Body of pancreas (tissue), 4 donors: ENCODE measurements at regions not wholly inside any gene's neighbourhood (a gene's known extent, or its start where the extent isn't known, plus 50 kb on each side); places are given as distances from the start of the nearest gene placed in this dataset.

Experiments used
- ATAC-seq: fragments of 150-250 bp; one replicate; pipeline ENCODE4 v1.9.1; 2016
- DNase-seq, 4 donors: peaks; one replicate each; pipeline ENCODE4 v3.0.0-alpha.2; 2019
- H3K27ac ChIP-seq, 4 donors: fragments of 200-600 bp; sonication (generic); 1 replicate in 3 of 4; 2 replicates in 1 of 4; pipeline versions ENCODE4 v1.5.1 to v1.6.1; 2016 to 2019; ENCODE audit warnings: mild to moderate bottlenecking in 1 of 4, mixed read lengths in 1 of 4, moderate library complexity in 1 of 4
- H3K27me3 ChIP-seq, 2 donors: fragments of 200-600 bp; sonication (generic); one replicate each; pipeline ENCODE4 v1.6.0; 2016; ENCODE audit warnings: mild to moderate bottlenecking in 1 of 2
- H3K36me3 ChIP-seq, 2 donors: fragments of 200-600 bp; sonication (generic); replicated peaks in 1 of 2; 2 replicates each; pipeline ENCODE4 v1.5.1; 2016; ENCODE audit warnings: low read depth in 2 of 2; ENCODE audit not compliant: insufficient read depth in 1 of 2
- H3K4me1 ChIP-seq: fragments of 200-600 bp; sonication (generic); one replicate; pipeline ENCODE4 v1.6.0; 2016
- H3K4me3 ChIP-seq, 2 donors: fragments of 200-600 bp; sonication (generic); 1 replicate in 1 of 2; 2 replicates in 1 of 2; pipeline ENCODE4 v1.5.1; 2016 to 2019
- H3K9me3 ChIP-seq, 3 donors: fragments of 200-600 bp; sonication (generic); 1 replicate in 2 of 3; 2 replicates in 1 of 3; pipeline ENCODE4 v1.5.1; 2016
- CTCF ChIP-seq, 7 experiments: fragments of 450-650 bp in 4 of 7; fragments of 200-600 bp in 3 of 7; sonication (generic) in 3 of 7; IDR thresholded peaks; one replicate each; pipeline ENCODE4 v1.5.1; 2016 to 2019; ENCODE audit warnings: antibody characterized with exemption in 7 of 7
- POLR2A ChIP-seq, 3 donors: fragments of 450-650 bp; IDR thresholded peaks; one replicate each; pipeline ENCODE4 v1.6.1; 2016; ENCODE audit warnings: antibody characterized with exemption in 3 of 3, mild to moderate bottlenecking in 2 of 3
- WGBS, 2 donors: methylation state at CpG; one replicate each; pipeline ENCODE4 v1.1.5; 2017; 5-methylcytosine and 5-hydroxymethylcytosine counted together
- intact Hi-C: fragments of 100-400 bp; cut with DNase I; formaldehyde crosslinking; loops from one replicate; pipeline ENCODE4 v1.15.1; 2023

GRCh38 chr2:234550056-234550455 is 53.2 kb upstream of the ARL4C start:
- Histone ChIP-seq H3K27ac (no peak overlapping the region), H3K4me3 (no peak overlapping the region), H3K36me3 (no peaks in the 10 kb centered on the region), H3K9me3 (no peaks in the 10 kb centered on the region), H3K27me3 (no peaks in the 10 kb centered on the region), H3K4me1 (peaks cover 3% of the 10 kb centered on the region)
- ATAC-seq (no peak), DNase-seq (no peak)
- 67 to 73% methylated on average over 7 of the region's 7 CpGs for WGBS, 2 donors
- TF ChIP-seq POLR2A (IDR thresholded peaks at IDR 0.05) = no peak
- no peak for TF ChIP-seq CTCF (IDR thresholded peaks at IDR 0.05)
- intact Hi-C loops = loop anchor here (5.0 kb wide), 1 partner anchor 557 kb away; no protein-coding TSS in a partner anchor

- ATAC-seq (no peak), DNase-seq (peak in 1 of 4 donors; percentile 13)
- no peak overlapping the region for H3K27ac ChIP-seq
- no peaks in the 10 kb centered on the region for H3K9me3 ChIP-seq
- H3K4me1 ChIP-seq = peaks cover 6% of the 10 kb centered on the region
- H3K27me3 ChIP-seq = no peaks in the 10 kb centered on the region
- TF ChIP-seq POLR2A (IDR thresholded peaks at IDR 0.05) (no peak), CTCF (IDR thresholded peaks at IDR 0.05) (no peak)
- intact Hi-C loops = loop anchor here (10.0 kb wide), 1 partner anchor 414 kb away; no protein-coding TSS in a partner anchor
- no peak overlapping the region for H3K4me3 ChIP-seq
- H3K36me3 ChIP-seq = no peaks in the 10 kb centered on the region
- 64 to 66% methylated on average over 14 to 15 of the region's 15 CpGs for WGBS, 2 donors
Observed at GRCh38 chr2:234548695-234549420, 52.0 kb upstream of the ARL4C start.

DNA sequence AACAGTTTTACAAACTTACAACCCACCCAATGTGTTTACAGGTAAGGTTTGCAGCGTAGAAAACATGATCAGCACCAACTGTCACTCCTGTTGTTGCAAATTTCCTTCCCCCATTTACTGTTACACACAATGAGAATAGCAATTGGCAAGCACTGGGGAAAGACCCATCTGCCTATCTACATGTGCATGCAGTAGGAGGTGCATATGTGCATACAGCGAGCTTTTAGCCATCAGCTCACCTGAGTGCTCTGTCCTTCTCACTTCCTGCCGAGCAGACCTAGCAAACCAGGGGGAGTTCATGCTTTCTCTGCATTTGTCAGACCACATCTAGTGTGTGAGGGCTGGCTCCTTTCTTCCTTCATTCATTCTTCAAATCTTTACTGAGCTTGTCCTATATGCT is 49.9 kb upstream of the ARL4C start:
- no peak for ATAC-seq
- no peaks in the 10 kb centered on the region for H3K9me3 ChIP-seq
- no peak overlapping the region for H3K27ac ChIP-seq
- H3K36me3 ChIP-seq = no peaks in the 10 kb centered on the region
- H3K4me3 ChIP-seq = no peak overlapping the region
- WGBS, 2 donors = 70 to 74% methylated on average over 3 of the region's 3 CpGs
- no peaks in the 10 kb centered on the region for H3K27me3 ChIP-seq
- DNase-seq = no peak
- TF ChIP-seq CTCF (IDR thresholded peaks at IDR 0.05) (no peak), POLR2A (IDR thresholded peaks at IDR 0.05) (no peak)
- intact Hi-C loops = loop anchor here (10.0 kb wide), 1 partner anchor 412 kb away; no protein-coding TSS in a partner anchor
- H3K4me1 ChIP-seq = peaks cover 6% of the 10 kb centered on the region
